OCI-LY3 (cell line): ENCODE measurements at regions not wholly inside any gene's neighbourhood (a gene's known extent, or its start where the extent isn't known, plus 50 kb on each side); places are given as distances from the start of the nearest gene placed in this dataset.
"Not testable (repeated sequence)": the region's sequence is repeated elsewhere in the genome, so short reads cannot be mapped to it uniquely, and the experiment has no call there.

Experiments
- CTCF ChIP-seq: fragments of 200-600, 300-600 bp; sonication (generic); IDR thresholded peaks from 2 replicates; pipeline ENCODE4 v1.5.1; 2014; ENCODE audit warnings: antibody characterized with exemption, low read length, low read depth
- EZH2phosphoT487 ChIP-seq: fragments of 200-600 bp; shearing (Covaris generic); IDR thresholded peaks from 2 replicates; pipeline ENCODE4 v1.6.1; 2018; ENCODE audit warnings: antibody characterized with exemption, mixed run types, low read depth

GRCh38 chr13:43970520-43971242 is 91.0 kb downstream of the LACC1 start:
- not testable (repeated sequence) for TF ChIP-seq CTCF, EZH2phosphoT487
